ENCODE measurements at regions not wholly inside any gene's neighbourhood (a gene's known extent, or its start where the extent isn't known, plus 50 kb on each side); places are given as distances from the start of the nearest gene placed in this dataset.

- Mint-ChIP-seq H3K9me3 (ENCODE audit: insufficient read depth) (no peaks in the 10 kb centered on the region), H3K27ac (no peak overlapping the region), H3K27me3 (no peaks in the 10 kb centered on the region), H3K4me1 (no peaks in the 10 kb centered on the region), H3K4me3 (no peak overlapping the region)
- no peaks in the 10 kb centered on the region for H4K20me1 ChIP-seq (ENCODE audit: control insufficient read depth, insufficient read depth, low read length, poor library complexity, severe bottlenecking)
- no peak overlapping the region for H3K9ac ChIP-seq (ENCODE audit: low read length)
- DNase-seq (no peak), ATAC-seq (ENCODE audit: low read depth) (no peak)
- TF ChIP-seq EZH2 (IDR thresholded peaks at IDR 0.05; ENCODE audit: borderline replicate concordance, insufficient read depth, low read depth, low read length, poor library complexity, severe bottlenecking) = no peak
- no peak for TF ChIP-seq CTCF (IDR thresholded peaks at IDR 0.05)
- WGBS (ENCODE audit: insufficient coverage) = no CpG with 5 or more reads among the region's 7 CpGs
- H3K9me3 ChIP-seq (ENCODE audit: control extremely low read depth in 1 of 3, control insufficient read depth in 2 of 3, insufficient read depth in 1 of 3, low read length in 2 of 3) = peaks cover 0 to 3% (median 0%) of the 10 kb centered on the region in 3 donors
- H3K4me1 ChIP-seq (ENCODE audit: control insufficient read depth in 2 of 2, insufficient read depth in 2 of 2, low read length in 2 of 2) = no peaks in the 10 kb centered on the region
- POLR2A ChIA-PET = no interaction called here
- intact Hi-C loops (cut with micrococcal nuclease) = no loop called here
- no peak overlapping the region for H3K4me3 ChIP-seq (ENCODE audit: control extremely low read depth in 1 of 5, extremely low read depth in 1 of 5, insufficient read depth in 1 of 5, low read depth in 2 of 5, low read length in 4 of 5)
- no peak overlapping the region for H3K27ac ChIP-seq (ENCODE audit: low read length in 2 of 2)
- H2AFZ ChIP-seq (ENCODE audit: insufficient read depth, low read depth, low read length, poor library complexity, severe bottlenecking) = no peak overlapping the region
- no peaks in the 10 kb centered on the region for H3K79me2 ChIP-seq (ENCODE audit: control insufficient read depth, insufficient read depth, low read length)
- no peaks in the 10 kb centered on the region for H3K27me3 ChIP-seq (replicated peaks in 1 of 4; ENCODE audit: control extremely low read depth in 1 of 4, control insufficient read depth in 3 of 4, insufficient read depth in 4 of 4, low read length in 3 of 4)
- CTCF ChIA-PET = no interaction called here
- H3K36me3 ChIP-seq (replicated peaks in 1 of 2; ENCODE audit: control extremely low read depth in 1 of 2, control insufficient read depth in 1 of 2, extremely low read depth in 1 of 2, insufficient read depth in 2 of 2, low read length in 1 of 2) = no peaks in the 10 kb centered on the region
- H3K4me2 ChIP-seq (replicated peaks; ENCODE audit: low read depth, low read length, poor library complexity, severe bottlenecking) = no peak overlapping the region
Measured at GRCh38 chrX:40513835-40514234, 66.9 kb upstream of the ATP6AP2 start.

- H3K4me1 Mint-ChIP-seq = no peaks in the 10 kb centered on the region
- ATAC-seq (ENCODE audit: low read depth) = no peak
- H4K20me1 ChIP-seq (ENCODE audit: control insufficient read depth, insufficient read depth, low read length, poor library complexity, severe bottlenecking) = no peaks in the 10 kb centered on the region
- H3K4me1 ChIP-seq (ENCODE audit: control insufficient read depth in 2 of 2, insufficient read depth in 2 of 2, low read length in 2 of 2) = no peaks in the 10 kb centered on the region
- H3K9me3 Mint-ChIP-seq (ENCODE audit: insufficient read depth) = no peaks in the 10 kb centered on the region
- ChIA-PET POLR2A (no interaction called here), CTCF (no interaction called here)
- no peak overlapping the region for H3K9ac ChIP-seq (ENCODE audit: low read length)
- H3K9me3 ChIP-seq (ENCODE audit: control extremely low read depth in 1 of 3, control insufficient read depth in 2 of 3, insufficient read depth in 1 of 3, low read length in 2 of 3) = peaks cover 0 to 3% (median 0%) of the 10 kb centered on the region in 3 donors
- H3K27ac Mint-ChIP-seq = no peak overlapping the region
- H3K27ac ChIP-seq (ENCODE audit: low read length in 2 of 2) = no peak overlapping the region
- H3K27me3 Mint-ChIP-seq = no peaks in the 10 kb centered on the region
- TF ChIP-seq CTCF (IDR thresholded peaks at IDR 0.05) (no peak), EZH2 (IDR thresholded peaks at IDR 0.05; ENCODE audit: borderline replicate concordance, insufficient read depth, low read depth, low read length, poor library complexity, severe bottlenecking) (no peak)
- no peak overlapping the region for H2AFZ ChIP-seq (ENCODE audit: insufficient read depth, low read depth, low read length, poor library complexity, severe bottlenecking)
- no peak overlapping the region for H3K4me2 ChIP-seq (replicated peaks; ENCODE audit: low read depth, low read length, poor library complexity, severe bottlenecking)
- no peaks in the 10 kb centered on the region for H3K27me3 ChIP-seq (replicated peaks in 1 of 4; ENCODE audit: control extremely low read depth in 1 of 4, control insufficient read depth in 3 of 4, insufficient read depth in 4 of 4, low read length in 3 of 4)
- no peak overlapping the region for H3K4me3 ChIP-seq (ENCODE audit: control extremely low read depth in 1 of 5, extremely low read depth in 1 of 5, insufficient read depth in 1 of 5, low read depth in 2 of 5, low read length in 4 of 5)
- intact Hi-C loops (cut with micrococcal nuclease) = no loop called here
- H3K79me2 ChIP-seq (ENCODE audit: control insufficient read depth, insufficient read depth, low read length) = no peaks in the 10 kb centered on the region
- WGBS (ENCODE audit: insufficient coverage) = 96% methylated on average over 3 of the region's 5 CpGs
- H3K4me3 Mint-ChIP-seq = no peak overlapping the region
- DNase-seq = no peak
- no peaks in the 10 kb centered on the region for H3K36me3 ChIP-seq (replicated peaks in 1 of 2; ENCODE audit: control extremely low read depth in 1 of 2, control insufficient read depth in 1 of 2, extremely low read depth in 1 of 2, insufficient read depth in 2 of 2, low read length in 1 of 2)
Measured at GRCh38 chrX:40513012-40513411, 67.8 kb upstream of the ATP6AP2 start.
